H1 (cell line): ENCODE measurements at regions not wholly inside any gene's neighbourhood (a gene's known extent, or its start where the extent isn't known, plus 50 kb on each side); places are given as distances from the start of the nearest gene placed in this dataset.

Experiments
- CTCF ChIA-PET: fragments of 300-600 bp; sonication (Branson Sonifier 250); formaldehyde crosslinking; loops from one replicate; lab custom pipeline; 2021; ENCODE audit not compliant: partially characterized antibody; lab: Charles Lee
- POLR2A ChIA-PET: fragments of 300-600 bp; sonication (Branson Sonifier 250); formaldehyde crosslinking; loops from one replicate; lab custom pipeline; 2021; ENCODE audit warnings: inconsistent platforms; ENCODE audit not compliant: partially characterized antibody; lab: Charles Lee
- DNase-seq, 2 experiments: peaks; one replicate each; pipeline versions ENCODE4 v3.0.0 to v3.0.0-alpha.2; 2010 to 2022; ENCODE audit warnings: low spot score in 2 of 2, low read depth in 1 of 2, mixed read lengths in 1 of 2
- FAIRE-seq: peaks from 2 replicates; lab custom pipeline; 2011; peaks lifted over from hg19 to GRCh38; lab: Jason Lieb, UNC
- H2AFZ ChIP-seq: 2 replicates; pipeline ENCODE4 v1.8.1; 2012; ENCODE audit warnings: low read length, inconsistent platforms
- H2AK5ac ChIP-seq: 2 replicates; pipeline ENCODE4 v1.6.1; 2013; ENCODE audit warnings: low read depth, low read length
- H2BK120ac ChIP-seq: replicated peaks from 2 replicates; pipeline ENCODE3; 2013; ENCODE audit warnings: low read depth, low read length, inconsistent platforms
- H2BK12ac ChIP-seq: 2 replicates; pipeline ENCODE4 v1.6.1; 2013; ENCODE audit warnings: low read depth, low read length
- H2BK15ac ChIP-seq: 2 replicates; pipeline ENCODE4 v1.6.1; 2013; ENCODE audit warnings: low read length
- H2BK20ac ChIP-seq: 2 replicates; pipeline ENCODE4 v1.6.1; 2013; ENCODE audit warnings: low read length
- H2BK5ac ChIP-seq: 2 replicates; pipeline ENCODE4 v1.6.1; 2013; ENCODE audit warnings: low read depth, low read length
- H3K14ac ChIP-seq: 2 replicates; pipeline ENCODE4 v1.6.1; 2013; ENCODE audit warnings: inconsistent platforms; ENCODE audit not compliant: insufficient read length
- H3K18ac ChIP-seq: 2 replicates; pipeline ENCODE4 v1.6.1; 2013; ENCODE audit warnings: low read length; ENCODE audit errors: extremely low read depth
- H3K23ac ChIP-seq: 2 replicates; pipeline ENCODE4 v1.6.1; 2013; ENCODE audit warnings: inconsistent platforms; ENCODE audit not compliant: insufficient read length
- H3K23me2 ChIP-seq: 2 replicates; pipeline ENCODE4 v1.6.1; 2013; ENCODE audit warnings: low read depth, low read length
- H3K27ac ChIP-seq: 2 replicates; pipeline ENCODE4 v1.6.1; 2011; ENCODE audit warnings: low read depth, low read length, inconsistent platforms
- H3K27me3 ChIP-seq, 4 experiments: replicated peaks in 1 of 4; 1 replicate in 1 of 4; 2 replicates in 3 of 4; pipeline versions ENCODE4 v1.6.1 to v1.8.1; 2011 to 2013; ENCODE audit warnings: low read length in 3 of 4, mild to moderate bottlenecking in 3 of 4, inconsistent platforms in 2 of 4, mixed read lengths in 2 of 4, moderate library complexity in 1 of 4; ENCODE audit not compliant: control insufficient read depth in 3 of 4, insufficient read depth in 3 of 4; ENCODE audit errors: extremely low read depth in 1 of 4
- H3K36me3 ChIP-seq, 4 experiments: 2 replicates each; pipeline versions ENCODE4 v1.6.1 to v1.8.1; 2011 to 2013; ENCODE audit warnings: mild to moderate bottlenecking in 4 of 4, low read length in 3 of 4, moderate library complexity in 2 of 4, control low read depth in 1 of 4, inconsistent platforms in 1 of 4; ENCODE audit not compliant: insufficient read depth in 4 of 4, control insufficient read depth in 2 of 4
- H3K4ac ChIP-seq: replicated peaks from 2 replicates; pipeline ENCODE3; 2013; ENCODE audit warnings: low read length, low read depth, mixed read lengths, inconsistent platforms; ENCODE audit not compliant: insufficient read length
- H3K4me1 ChIP-seq, 4 experiments: replicated peaks in 1 of 4; 1 replicate in 1 of 4; 2 replicates in 3 of 4; pipeline versions ENCODE4 v1.6.1 to v1.8.1; 2011 to 2013; ENCODE audit warnings: low read length in 3 of 4, inconsistent platforms in 2 of 4, mixed read lengths in 1 of 4; ENCODE audit not compliant: insufficient read depth in 4 of 4, control insufficient read depth in 3 of 4
- H3K4me2 ChIP-seq, 2 experiments: 2 replicates each; pipeline versions ENCODE4 v1.6.1 to v1.8.1; 2011 to 2013; ENCODE audit warnings: low read depth in 2 of 2, low read length in 2 of 2, control low read depth in 1 of 2, inconsistent platforms in 1 of 2, mild to moderate bottlenecking in 1 of 2; ENCODE audit not compliant: insufficient read depth in 1 of 2
- H3K4me3 ChIP-seq, 4 experiments: fragments of 200-600, 300-600 bp in 1 of 4; sonication (generic), shearing (Covaris generic), sonication (Bioruptor Twin) in 1 of 4; 2 replicates each; pipeline versions ENCODE4 v1.5.1 to v1.8.1; 2011 to 2016; ENCODE audit warnings: low read length in 4 of 4, low read depth in 3 of 4, control low read depth in 2 of 4, inconsistent platforms in 2 of 4, mild to moderate bottlenecking in 2 of 4, mixed read lengths in 1 of 4, moderate library complexity in 1 of 4; ENCODE audit not compliant: insufficient read depth in 2 of 4; ENCODE audit errors: extremely low read depth in 1 of 4
- H3K56ac ChIP-seq: replicated peaks from 2 replicates; pipeline ENCODE3; 2013; ENCODE audit warnings: low read depth, mild to moderate bottlenecking, mixed read lengths, low read length, inconsistent platforms; ENCODE audit not compliant: insufficient read length
- H3K79me1 ChIP-seq: 2 replicates; pipeline ENCODE4 v1.6.1; 2013; ENCODE audit warnings: low read depth, low read length, control low read depth
- H3K79me2 ChIP-seq, 2 experiments: 2 replicates each; pipeline versions ENCODE4 v1.6.1 to v1.8.1; 2012 to 2013; ENCODE audit warnings: low read length in 2 of 2, mild to moderate bottlenecking in 2 of 2, inconsistent platforms in 1 of 2; ENCODE audit not compliant: insufficient read depth in 2 of 2, control insufficient read depth in 1 of 2
- H3K9ac ChIP-seq, 4 experiments: replicated peaks in 1 of 4; 1 replicate in 1 of 4; 2 replicates in 3 of 4; pipeline versions ENCODE4 v1.6.1 to v1.8.1; 2011 to 2013; ENCODE audit warnings: low read depth in 3 of 4, low read length in 3 of 4, control low read depth in 2 of 4, mild to moderate bottlenecking in 2 of 4, moderate library complexity in 2 of 4, inconsistent platforms in 1 of 4; ENCODE audit errors: extremely low read depth in 1 of 4
- H3K9me3 ChIP-seq, 2 experiments: 2 replicates each; pipeline versions ENCODE4 v1.6.1 to v1.8.1; 2012 to 2013; ENCODE audit warnings: mild to moderate bottlenecking in 2 of 2, moderate library complexity in 2 of 2, control low read depth in 1 of 2, inconsistent platforms in 1 of 2, low read depth in 1 of 2, low read length in 1 of 2, mixed read lengths in 1 of 2; ENCODE audit not compliant: insufficient read depth in 2 of 2
- H4K20me1 ChIP-seq, 2 experiments: replicated peaks in 1 of 2; 2 replicates each; pipeline versions ENCODE3 to v1.8.1; 2011 to 2013; ENCODE audit warnings: inconsistent platforms in 2 of 2, low read length in 2 of 2, mild to moderate bottlenecking in 1 of 2; ENCODE audit not compliant: insufficient read depth in 2 of 2, control insufficient read depth in 1 of 2
- H4K5ac ChIP-seq: 2 replicates; pipeline ENCODE4 v1.6.1; 2013; ENCODE audit warnings: low read length, low read depth, mixed read lengths, inconsistent platforms; ENCODE audit not compliant: insufficient read length
- H4K8ac ChIP-seq: 2 replicates; pipeline ENCODE4 v1.8.0; 2013; ENCODE audit warnings: mild to moderate bottlenecking, moderate library complexity, low read length, inconsistent platforms; ENCODE audit not compliant: insufficient read depth; ENCODE audit errors: extremely low read depth
- H4K91ac ChIP-seq: replicated peaks from 2 replicates; pipeline ENCODE3; 2013; ENCODE audit warnings: low read length, mixed read lengths, inconsistent platforms; ENCODE audit not compliant: insufficient read length
- CBX8 ChIP-seq: fragments of 300-800, 300-1000 bp; sonication (generic); IDR thresholded peaks from 2 replicates; pipeline ENCODE4 v1.7.1; 2016; ENCODE audit warnings: low read depth, low read length, borderline replicate concordance
- CREB1 ChIP-seq: IDR thresholded peaks from 2 replicates; pipeline ENCODE4 v1.6.1; 2012; ENCODE audit warnings: inconsistent platforms
- HDAC2 ChIP-seq, 2 experiments: fragments of 300-600 bp in 1 of 2; sonication (generic) in 1 of 2; IDR thresholded peaks; 2 replicates each; pipeline ENCODE4 v1.6.1; 2011 to 2012; ENCODE audit warnings: low read depth in 2 of 2, low read length in 2 of 2, mild to moderate bottlenecking in 2 of 2, moderate library complexity in 2 of 2, borderline replicate concordance in 1 of 2, inconsistent platforms in 1 of 2
- JUN ChIP-seq: IDR thresholded peaks from 2 replicates; pipeline ENCODE4 v1.6.1; 2011; ENCODE audit warnings: low read depth, mild to moderate bottlenecking, improper control_type of control experiment, low read length
- NANOG ChIP-seq: IDR thresholded peaks from 2 replicates; pipeline ENCODE4 v1.6.1; 2011; ENCODE audit warnings: low read length, low read depth, mild to moderate bottlenecking, inconsistent platforms; ENCODE audit not compliant: insufficient read depth, poor library complexity, severe bottlenecking
- NRF1 ChIP-seq: IDR thresholded peaks from 2 replicates; pipeline ENCODE4 v1.6.1; 2011; ENCODE audit warnings: mild to moderate bottlenecking, low read depth, low read length, improper control_type of control experiment
- RFX5 ChIP-seq: IDR thresholded peaks from 2 replicates; pipeline ENCODE4 v1.6.1; 2011; ENCODE audit warnings: low read depth, low read length, improper control_type of control experiment, borderline replicate concordance
- RNF2 ChIP-seq: fragments of 200-900, 300-1000 bp; sonication (generic); IDR thresholded peaks from 2 replicates; pipeline ENCODE4 v1.7.1; 2016; ENCODE audit warnings: borderline replicate concordance, low read depth, mild to moderate bottlenecking, antibody characterized with exemption, low read length; ENCODE audit not compliant: poor library complexity, severe bottlenecking; ENCODE audit errors: missing control alignments
- SAP30 ChIP-seq: fragments of 300-600 bp; sonication (generic); IDR thresholded peaks from 2 replicates; pipeline ENCODE4 v1.7.1; 2012; ENCODE audit warnings: low read length, moderate library complexity, mild to moderate bottlenecking, inconsistent platforms; ENCODE audit not compliant: insufficient read depth, insufficient replicate concordance
- SIN3A ChIP-seq, 2 experiments: IDR thresholded peaks in 1 of 2; conservative IDR thresholded peaks in 1 of 2; 2 replicates each; pipeline ENCODE4 v1.6.1; 2011 to 2012; ENCODE audit warnings: low read length in 2 of 2, improper control_type of control experiment in 1 of 2, low read depth in 1 of 2, mild to moderate bottlenecking in 1 of 2
- SP4 ChIP-seq: IDR thresholded peaks from 2 replicates; pipeline ENCODE4 v1.6.1; 2012; ENCODE audit warnings: low read length, inconsistent platforms
- TEAD4 ChIP-seq: IDR thresholded peaks from 2 replicates; pipeline ENCODE4 v1.6.1; 2012; ENCODE audit warnings: low read depth, low read length, inconsistent platforms, mixed read lengths
- ZNF274 ChIP-seq: IDR thresholded peaks from 2 replicates; pipeline ENCODE4 v1.7.0; 2012; ENCODE audit warnings: low read length, borderline replicate concordance; ENCODE audit errors: extremely low read depth
- WGBS, 2 experiments: shearing (Covaris generic) in 1 of 2; methylation state at CpG; one replicate each; pipeline versions ENCODE4 v1.1.6 to v1.1.7; 2013 to 2015; ENCODE audit warnings: low lambda C conversion rate in 2 of 2, mixed read lengths in 2 of 2, inconsistent platforms in 1 of 2, low coverage in 1 of 2, missing lambda C conversion rate in 1 of 2; ENCODE audit not compliant: insufficient replicate concordance in 2 of 2, insufficient coverage in 1 of 2, insufficient read length in 1 of 2; ENCODE audit errors: extremely low coverage in 1 of 2, missing lambda C conversion rate in 1 of 2; 5-methylcytosine and 5-hydroxymethylcytosine counted together
- TF ChIP-seq, protein P1 (sequence below): IDR thresholded peaks from 2 replicates; pipeline ENCODE4 v1.6.1; 2011; ENCODE audit warnings: low read depth, mild to moderate bottlenecking, low read length; ENCODE audit not compliant: insufficient read depth

- Histone ChIP-seq H2BK20ac (no peak overlapping the region), H3K36me3 (no peaks in the 10 kb centered on the region), H3K18ac (no peak overlapping the region), H4K20me1 (no peaks in the 10 kb centered on the region), H3K27ac (no peak overlapping the region), H3K4ac (no peak overlapping the region), H2AK5ac (no peak overlapping the region), H2BK12ac (no peak overlapping the region), H4K5ac (no peak overlapping the region), H4K8ac (no peak overlapping the region), H2BK15ac (no peak overlapping the region), H3K4me2 (no peak overlapping the region), H2BK5ac (no peak overlapping the region), H2BK120ac (no peak overlapping the region), H3K23me2 (no peaks in the 10 kb centered on the region), H3K4me3 (no peak overlapping the region), H4K91ac (no peak overlapping the region), H3K23ac (no peak overlapping the region), H3K56ac (no peak overlapping the region), H3K79me1 (no peaks in the 10 kb centered on the region), H3K4me1 (no peaks in the 10 kb centered on the region), H3K79me2 (no peaks in the 10 kb centered on the region), H3K27me3 (no peaks in the 10 kb centered on the region), H3K9me3 (no peaks in the 10 kb centered on the region; a peak in 1 of 4 replicates), H3K9ac (no peak overlapping the region), H3K14ac (no peak overlapping the region), H2AFZ (no peak overlapping the region)
- FAIRE-seq: no peak
- CTCF ChIA-PET: no interaction called here
- no peak for DNase-seq
- POLR2A ChIA-PET: no interaction called here
- WGBS, 2 experiments: 94% methylated on average over 4 of the region's 4 CpGs; no CpG with 5 or more reads in 1 of the 2 experiments
- TF ChIP-seq RNF2 (no peak), SIN3A (conservative IDR thresholded peaks at IDR 0.05 in 1 of 2, IDR thresholded peaks at IDR 0.05 in 1 of 2; ENCODE audit: low read depth in 1 of 2, low read length in 2 of 2) (no peak), ZNF274 (no peak), SAP30 (no peak), NANOG (no peak), JUN (no peak), TEAD4 (no peak), RFX5 (no peak), NRF1 (no peak), CREB1 (no peak), CBX8 (no peak), HDAC2 (IDR thresholded peaks at IDR 0.05; ENCODE audit: borderline replicate concordance in 1 of 2, low read depth in 2 of 2, low read length in 2 of 2) (no peak), SP4 (no peak)
- TF ChIP-seq, protein P1, sequence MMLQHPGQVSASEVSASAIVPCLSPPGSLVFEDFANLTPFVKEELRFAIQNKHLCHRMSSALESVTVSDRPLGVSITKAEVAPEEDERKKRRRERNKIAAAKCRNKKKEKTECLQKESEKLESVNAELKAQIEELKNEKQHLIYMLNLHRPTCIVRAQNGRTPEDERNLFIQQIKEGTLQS: no peak
Observed at GRCh38 chr18:64876833-64877232, 727.9 kb upstream of the LINC00305 start.
